ENCODE measurements at regions not wholly inside any gene's neighbourhood (a gene's known extent, or its start where the extent isn't known, plus 50 kb on each side); places are given as distances from the start of the nearest gene placed in this dataset.

- TF ChIP-seq CTCF (IDR thresholded peaks at IDR 0.05; ENCODE audit: borderline replicate concordance, extremely low read depth, low read length, poor library complexity, severe bottlenecking) (no peak), EZH2 (IDR thresholded peaks at IDR 0.05; ENCODE audit: borderline replicate concordance, low read depth, low read length, severe bottlenecking) (no peak)
These were observed 534.0 kb upstream of the API5 start for GRCh38 chr11:42777776-42778175.

All from DND-41 (cell line).